KMS-11 (cell line): ENCODE measurements at regions not wholly inside any gene's neighbourhood (a gene's known extent, or its start where the extent isn't known, plus 50 kb on each side); places are given as distances from the start of the nearest gene placed in this dataset.
"Not testable (repeated sequence)": the region's sequence is repeated elsewhere in the genome, so short reads cannot be mapped to it uniquely, and the experiment has no call there.

Source experiments
- H2AFZ ChIP-seq: fragments of 200-600 bp; sonication (generic); 2 replicates; pipeline ENCODE4 v1.6.1; 2016; ENCODE audit warnings: antibody characterized with exemption, mixed run types, low read depth
- H3K27ac ChIP-seq: fragments of 200-600 bp; sonication (generic); 2 replicates; pipeline ENCODE4 v1.6.1; 2016; ENCODE audit warnings: mild to moderate bottlenecking, mixed run types
- H3K27me3 ChIP-seq: fragments of 200-600 bp; sonication (generic); 2 replicates; pipeline ENCODE4 v1.6.1; 2017; ENCODE audit warnings: mild to moderate bottlenecking, low read depth, mixed run types, moderate library complexity; ENCODE audit not compliant: insufficient read depth
- H3K36me3 ChIP-seq: fragments of 200-600 bp; sonication (generic); 2 replicates; pipeline ENCODE4 v1.6.1; 2017; ENCODE audit warnings: mild to moderate bottlenecking, mixed run types; ENCODE audit not compliant: insufficient read depth
- H3K4me1 ChIP-seq: fragments of 200-600 bp; sonication (generic); 2 replicates; pipeline ENCODE4 v1.6.1; 2016; ENCODE audit warnings: mild to moderate bottlenecking, low read depth, mixed run types; ENCODE audit not compliant: poor library complexity, severe bottlenecking
- H3K4me2 ChIP-seq: fragments of 200-600 bp; sonication (generic); 2 replicates; pipeline ENCODE4 v1.7.0; 2016; ENCODE audit warnings: mild to moderate bottlenecking, mixed run types
- H3K4me3 ChIP-seq: fragments of 200-600 bp; sonication (generic); IDR thresholded peaks from 2 replicates; pipeline ENCODE4 v1.6.1; 2017; ENCODE audit warnings: low read depth, low read length, mixed read lengths; ENCODE audit not compliant: insufficient read depth
- H3K79me2 ChIP-seq: fragments of 200-600 bp; sonication (generic); 2 replicates; pipeline ENCODE4 v1.6.1; 2016; ENCODE audit warnings: low read depth, mixed run types; ENCODE audit not compliant: insufficient read depth
- H3K9ac ChIP-seq: fragments of 200-600 bp; sonication (generic); 2 replicates; pipeline ENCODE4 v1.6.1; 2016; ENCODE audit warnings: mild to moderate bottlenecking, mixed run types
- H4K20me1 ChIP-seq: fragments of 200-600 bp; sonication (generic); 2 replicates; pipeline ENCODE4 v1.6.1; 2016; ENCODE audit warnings: mild to moderate bottlenecking, mixed run types; ENCODE audit not compliant: insufficient read depth
- TF ChIP-seq, protein P1 (sequence below): fragments of 200-600 bp; sonication (generic); conservative IDR thresholded peaks from 2 replicates; pipeline ENCODE4 v1.6.1; 2017; ENCODE audit warnings: low read depth, mild to moderate bottlenecking, antibody characterized with exemption, low read length, moderate library complexity, mixed read lengths

DNA sequence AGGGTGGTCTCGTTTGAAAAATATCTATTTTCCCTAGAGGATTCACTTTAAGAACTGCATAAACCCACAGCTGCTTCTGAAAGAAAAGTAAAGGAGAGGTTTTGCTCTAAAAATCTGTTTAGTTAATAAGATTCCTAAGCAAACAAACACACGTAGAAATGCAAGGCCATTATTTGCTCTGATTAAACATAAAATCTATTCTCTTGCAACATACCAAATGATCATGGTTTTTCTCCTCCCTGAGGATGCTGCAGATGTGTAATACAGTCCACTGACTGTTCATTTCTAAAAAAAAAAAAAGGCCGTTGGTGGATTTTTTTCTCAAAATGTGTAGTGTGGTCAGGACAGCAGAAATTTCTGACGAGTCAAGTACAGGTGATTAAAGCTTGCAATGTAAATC lies 98.6 kb downstream of the BUB3 start:
- Histone ChIP-seq H3K4me1 (no peaks in the 10 kb centered on the region), H3K4me2 (no peak overlapping the region), H2AFZ (no peak overlapping the region), H3K4me3 (no peak overlapping the region), H3K79me2 (no peaks in the 10 kb centered on the region), H3K36me3 (no peaks in the 10 kb centered on the region), H4K20me1 (no peaks in the 10 kb centered on the region), H3K9ac (no peak overlapping the region), H3K27me3 (no peaks in the 10 kb centered on the region), H3K27ac (no peak overlapping the region)
- TF ChIP-seq, protein P1, sequence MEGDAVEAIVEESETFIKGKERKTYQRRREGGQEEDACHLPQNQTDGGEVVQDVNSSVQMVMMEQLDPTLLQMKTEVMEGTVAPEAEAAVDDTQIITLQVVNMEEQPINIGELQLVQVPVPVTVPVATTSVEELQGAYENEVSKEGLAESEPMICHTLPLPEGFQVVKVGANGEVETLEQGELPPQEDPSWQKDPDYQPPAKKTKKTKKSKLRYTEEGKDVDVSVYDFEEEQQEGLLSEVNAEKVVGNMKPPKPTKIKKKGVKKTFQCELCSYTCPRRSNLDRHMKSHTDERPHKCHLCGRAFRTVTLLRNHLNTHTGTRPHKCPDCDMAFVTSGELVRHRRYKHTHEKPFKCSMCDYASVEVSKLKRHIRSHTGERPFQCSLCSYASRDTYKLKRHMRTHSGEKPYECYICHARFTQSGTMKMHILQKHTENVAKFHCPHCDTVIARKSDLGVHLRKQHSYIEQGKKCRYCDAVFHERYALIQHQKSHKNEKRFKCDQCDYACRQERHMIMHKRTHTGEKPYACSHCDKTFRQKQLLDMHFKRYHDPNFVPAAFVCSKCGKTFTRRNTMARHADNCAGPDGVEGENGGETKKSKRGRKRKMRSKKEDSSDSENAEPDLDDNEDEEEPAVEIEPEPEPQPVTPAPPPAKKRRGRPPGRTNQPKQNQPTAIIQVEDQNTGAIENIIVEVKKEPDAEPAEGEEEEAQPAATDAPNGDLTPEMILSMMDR = no peak

DNA sequence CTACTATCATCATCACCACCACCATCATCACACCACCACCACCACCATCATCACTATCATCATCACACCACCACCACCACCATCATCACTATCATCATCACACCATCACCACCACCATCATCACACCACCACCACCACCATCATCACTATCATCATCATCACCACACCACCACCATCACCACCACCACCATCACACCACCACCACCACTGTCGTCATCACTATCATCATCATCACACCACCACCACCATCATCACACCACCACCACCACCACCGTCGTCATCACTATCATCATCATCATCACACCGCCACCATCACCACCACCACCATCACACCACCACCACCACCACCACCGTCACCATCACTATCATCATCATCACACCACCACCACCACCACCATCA lies 100.1 kb downstream of the BUB3 start:
- not testable (repeated sequence) for H3K4me2 ChIP-seq, H4K20me1 ChIP-seq, H3K4me1 ChIP-seq, H2AFZ ChIP-seq, H3K9ac ChIP-seq, H3K27me3 ChIP-seq, H3K79me2 ChIP-seq, H3K36me3 ChIP-seq, H3K27ac ChIP-seq, H3K4me3 ChIP-seq

GRCh38 chr10:123257904-123258456 lies 103.8 kb downstream of the BUB3 start:
- Histone ChIP-seq H3K27ac (no peak overlapping the region), H3K27me3 (no peaks in the 10 kb centered on the region), H4K20me1 (no peaks in the 10 kb centered on the region), H3K4me2 (no peak overlapping the region), H3K36me3 (no peaks in the 10 kb centered on the region), H3K79me2 (no peaks in the 10 kb centered on the region), H3K4me1 (no peaks in the 10 kb centered on the region), H2AFZ (no peak overlapping the region), H3K4me3 (no peak overlapping the region), H3K9ac (no peak overlapping the region)
- TF ChIP-seq, protein P1 = no peak

- no peak overlapping the region for H3K9ac ChIP-seq
- no peaks in the 10 kb centered on the region for H3K36me3 ChIP-seq
- H3K4me2 ChIP-seq = no peak overlapping the region
- H4K20me1 ChIP-seq = no peaks in the 10 kb centered on the region
- no peaks in the 10 kb centered on the region for H3K79me2 ChIP-seq
- H2AFZ ChIP-seq = no peak overlapping the region
- TF ChIP-seq, protein P1 = no peak
- no peaks in the 10 kb centered on the region for H3K4me1 ChIP-seq
- H3K4me3 ChIP-seq = no peak overlapping the region
- H3K27ac ChIP-seq = no peak overlapping the region
- H3K27me3 ChIP-seq = no peaks in the 10 kb centered on the region
Observed at GRCh38 chr10:123259081-123259480, 104.9 kb downstream of the BUB3 start.

DNA sequence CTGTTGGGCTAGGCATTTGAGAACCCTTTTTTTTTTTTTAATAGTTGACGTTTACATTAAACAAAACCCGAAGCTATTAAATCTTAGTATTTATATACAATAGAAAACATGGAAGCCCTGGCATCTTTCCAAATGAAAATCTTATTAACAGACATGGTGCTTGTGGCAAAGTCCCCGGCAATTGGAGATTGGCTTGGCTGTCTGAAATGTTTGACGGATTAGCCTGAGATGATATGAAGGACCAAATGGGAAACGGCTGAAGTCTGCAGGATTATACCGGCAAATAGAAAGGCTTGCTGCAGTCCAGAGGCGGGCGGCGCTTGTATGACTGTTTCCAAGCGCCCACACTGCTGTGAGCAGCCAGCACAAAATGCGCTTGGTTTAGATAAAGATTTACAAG lies 105.6 kb downstream of the BUB3 start:
- Histone ChIP-seq H3K27me3 (no peaks in the 10 kb centered on the region), H4K20me1 (no peaks in the 10 kb centered on the region), H3K27ac (no peak overlapping the region), H2AFZ (no peak overlapping the region), H3K4me2 (no peak overlapping the region), H3K36me3 (no peaks in the 10 kb centered on the region), H3K4me3 (no peak overlapping the region), H3K4me1 (no peaks in the 10 kb centered on the region), H3K9ac (no peak overlapping the region), H3K79me2 (no peaks in the 10 kb centered on the region)
- TF ChIP-seq, protein P1 = no peak
